ENCODE measurements at regions not wholly inside any gene's neighbourhood (a gene's known extent, or its start where the extent isn't known, plus 50 kb on each side); places are given as distances from the start of the nearest gene placed in this dataset.
"Not testable (repeated sequence)": the region's sequence is repeated elsewhere in the genome, so short reads cannot be mapped to it uniquely, and the experiment has no call there.

- H3K9me3 ChIP-seq (ENCODE audit: low read depth): no peaks in the 10 kb centered on the region
- H3K27me3 ChIP-seq: no peaks in the 10 kb centered on the region
- no peaks in the 10 kb centered on the region for H3K4me1 ChIP-seq (ENCODE audit: insufficient read depth)
- no peak overlapping the region for H2AFZ ChIP-seq
- H3K36me3 ChIP-seq (replicated peaks; ENCODE audit: insufficient read depth, low read depth): no peaks in the 10 kb centered on the region
- TF ChIP-seq CTCF (IDR thresholded peaks at IDR 0.05; ENCODE audit: poor library complexity) (no peak), EZH2phosphoT487 (IDR thresholded peaks at IDR 0.05; ENCODE audit: low read depth, severe bottlenecking, unreplicated experiment) (no peak), EZH2 (IDR thresholded peaks at IDR 0.05; ENCODE audit: borderline replicate concordance) (no peak)
- no peaks in the 10 kb centered on the region for H3K79me2 ChIP-seq
- no peak overlapping the region for H3K4me2 ChIP-seq
- H4K20me1 ChIP-seq (ENCODE audit: insufficient read depth, poor library complexity, severe bottlenecking): no peaks in the 10 kb centered on the region
- no peaks in the 10 kb centered on the region for H3K9me2 ChIP-seq (replicated peaks; ENCODE audit: insufficient read depth)
- WGBS (ENCODE audit: low lambda C conversion rate, missing lambda C conversion rate): 73% methylated on average over 2 of the region's 2 CpGs
- DNase-seq (ENCODE audit: low spot score): no peak
- H3K4me3 ChIP-seq: no peak overlapping the region
- no peak overlapping the region for H3K27ac ChIP-seq
Measured at GRCh38 chr13:81562598-81562997, 1221.7 kb upstream of the SPRY2 start.

GRCh38 chr13:81551036-81551435 lies 1210.1 kb upstream of the SPRY2 start:
- 52% methylated on average over 2 of the region's 2 CpGs for WGBS (ENCODE audit: low lambda C conversion rate, missing lambda C conversion rate)

GRCh38 chr13:81546294-81546693 lies 1205.4 kb upstream of the SPRY2 start:
- H3K9me2 ChIP-seq (replicated peaks; ENCODE audit: insufficient read depth); H3K27me3 ChIP-seq; H3K36me3 ChIP-seq (replicated peaks; ENCODE audit: insufficient read depth, low read depth); DNase-seq (ENCODE audit: low spot score); H3K9me3 ChIP-seq (ENCODE audit: low read depth); H3K4me2 ChIP-seq; H4K20me1 ChIP-seq (ENCODE audit: insufficient read depth, poor library complexity, severe bottlenecking); H3K4me3 ChIP-seq; H3K4me1 ChIP-seq (ENCODE audit: insufficient read depth); H2AFZ ChIP-seq; H3K27ac ChIP-seq; H3K79me2 ChIP-seq: not testable (repeated sequence)
- 93% methylated on average over 2 of the region's 2 CpGs for WGBS (ENCODE audit: low lambda C conversion rate, missing lambda C conversion rate)

More at GRCh38 chr13:81551036-81551435, 1210.1 kb upstream of the SPRY2 start:
- Histone ChIP-seq H2AFZ (no peak overlapping the region), H3K4me1 (ENCODE audit: insufficient read depth) (no peaks in the 10 kb centered on the region), H3K79me2 (no peaks in the 10 kb centered on the region), H3K27me3 (no peaks in the 10 kb centered on the region), H3K27ac (no peak overlapping the region), H3K4me3 (no peak overlapping the region), H3K9me3 (ENCODE audit: low read depth) (no peaks in the 10 kb centered on the region), H4K20me1 (ENCODE audit: insufficient read depth, poor library complexity, severe bottlenecking) (no peaks in the 10 kb centered on the region), H3K9me2 (replicated peaks; ENCODE audit: insufficient read depth) (no peaks in the 10 kb centered on the region), H3K4me2 (no peak overlapping the region), H3K36me3 (replicated peaks; ENCODE audit: insufficient read depth, low read depth) (no peaks in the 10 kb centered on the region)
- DNase-seq (ENCODE audit: low spot score): no peak
- TF ChIP-seq CTCF (IDR thresholded peaks at IDR 0.05; ENCODE audit: poor library complexity): no peak
- TF ChIP-seq EZH2 (IDR thresholded peaks at IDR 0.05; ENCODE audit: borderline replicate concordance): no peak
- TF ChIP-seq EZH2phosphoT487 (IDR thresholded peaks at IDR 0.05; ENCODE audit: low read depth, severe bottlenecking, unreplicated experiment): no peak

- 82% methylated on average over 1 of the region's 1 CpG for WGBS (ENCODE audit: low lambda C conversion rate, missing lambda C conversion rate)
- no peaks in the 10 kb centered on the region for H3K79me2 ChIP-seq
- H3K36me3 ChIP-seq (replicated peaks; ENCODE audit: insufficient read depth, low read depth): no peaks in the 10 kb centered on the region
- H2AFZ ChIP-seq: peak overlapping the region; percentile 9
- peak; percentile 45 for DNase-seq (ENCODE audit: low spot score)
- no peaks in the 10 kb centered on the region for H4K20me1 ChIP-seq (ENCODE audit: insufficient read depth, poor library complexity, severe bottlenecking)
- no peak overlapping the region for H3K4me2 ChIP-seq
- H3K9me2 ChIP-seq (replicated peaks; ENCODE audit: insufficient read depth): no peaks in the 10 kb centered on the region
- H3K27me3 ChIP-seq: no peaks in the 10 kb centered on the region
- H3K9me3 ChIP-seq (ENCODE audit: low read depth): no peaks in the 10 kb centered on the region
- H3K4me3 ChIP-seq: no peak overlapping the region
- TF ChIP-seq EZH2 (IDR thresholded peaks at IDR 0.05; ENCODE audit: borderline replicate concordance) (no peak), CTCF (IDR thresholded peaks at IDR 0.05; ENCODE audit: poor library complexity) (peak; percentile 65)
- no peak overlapping the region for H3K27ac ChIP-seq
- no peaks in the 10 kb centered on the region for H3K4me1 ChIP-seq (ENCODE audit: insufficient read depth)
Measured at GRCh38 chr13:81540777-81541176, 1199.9 kb upstream of the SPRY2 start.

Data from hepatocyte (in vitro differentiated cells).